Tibial artery (tissue), 4 donors: ENCODE measurements at regions not wholly inside any gene's neighbourhood (a gene's known extent, or its start where the extent isn't known, plus 50 kb on each side); places are given as distances from the start of the nearest gene placed in this dataset.

ENCODE experiments used
- DNase-seq, 2 donors: peaks; one replicate each; pipeline ENCODE4 v3.0.0-alpha.2; 2019
- H3K27ac ChIP-seq, 2 donors: fragments of 200-600 bp; sonication (generic) in 1 of 2; 1 replicate in 1 of 2; 2 replicates in 1 of 2; pipeline ENCODE4 v1.5.1; 2018 to 2019; ENCODE audit warnings: mild to moderate bottlenecking in 1 of 2
- H3K27me3 ChIP-seq, 2 donors: fragments of 200-600 bp; sonication (generic) in 1 of 2; one replicate each; pipeline versions ENCODE4 v1.5.1 to v1.6.0; 2016 to 2019
- H3K36me3 ChIP-seq, 3 donors: fragments of 200-600 bp; sonication (generic) in 2 of 3; one replicate each; pipeline ENCODE4 v1.5.1; 2016 to 2019; ENCODE audit warnings: mild to moderate bottlenecking in 2 of 3
- H3K4me1 ChIP-seq, 4 donors: fragments of 200-600 bp; sonication (generic) in 2 of 4; 1 replicate in 3 of 4; 2 replicates in 1 of 4; pipeline ENCODE4 v1.5.1; 2016 to 2019
- H3K4me3 ChIP-seq, 2 donors: fragments of 200-600 bp; sonication (generic) in 1 of 2; 1 replicate in 1 of 2; 2 replicates in 1 of 2; pipeline ENCODE4 v1.5.1; 2018 to 2019; ENCODE audit warnings: mild to moderate bottlenecking in 2 of 2
- H3K9me3 ChIP-seq, 3 donors: fragments of 200-600 bp; sonication (generic) in 1 of 3; one replicate each; pipeline ENCODE4 v1.5.1; 2016 to 2019
- CTCF ChIP-seq, 2 experiments: fragments of 200-600 bp in 1 of 2; fragments of 450-650 bp in 1 of 2; IDR thresholded peaks; one replicate each; pipeline ENCODE4 v1.5.1; 2017 to 2019; ENCODE audit warnings: antibody characterized with exemption in 2 of 2, mild to moderate bottlenecking in 1 of 2, moderate library complexity in 1 of 2
- intact Hi-C: fragments of 100-400 bp; cut with DNase I; formaldehyde crosslinking; loops from one replicate; pipeline ENCODE4 v1.15.0; 2023; ENCODE audit warnings: low total_unique reads

DNA sequence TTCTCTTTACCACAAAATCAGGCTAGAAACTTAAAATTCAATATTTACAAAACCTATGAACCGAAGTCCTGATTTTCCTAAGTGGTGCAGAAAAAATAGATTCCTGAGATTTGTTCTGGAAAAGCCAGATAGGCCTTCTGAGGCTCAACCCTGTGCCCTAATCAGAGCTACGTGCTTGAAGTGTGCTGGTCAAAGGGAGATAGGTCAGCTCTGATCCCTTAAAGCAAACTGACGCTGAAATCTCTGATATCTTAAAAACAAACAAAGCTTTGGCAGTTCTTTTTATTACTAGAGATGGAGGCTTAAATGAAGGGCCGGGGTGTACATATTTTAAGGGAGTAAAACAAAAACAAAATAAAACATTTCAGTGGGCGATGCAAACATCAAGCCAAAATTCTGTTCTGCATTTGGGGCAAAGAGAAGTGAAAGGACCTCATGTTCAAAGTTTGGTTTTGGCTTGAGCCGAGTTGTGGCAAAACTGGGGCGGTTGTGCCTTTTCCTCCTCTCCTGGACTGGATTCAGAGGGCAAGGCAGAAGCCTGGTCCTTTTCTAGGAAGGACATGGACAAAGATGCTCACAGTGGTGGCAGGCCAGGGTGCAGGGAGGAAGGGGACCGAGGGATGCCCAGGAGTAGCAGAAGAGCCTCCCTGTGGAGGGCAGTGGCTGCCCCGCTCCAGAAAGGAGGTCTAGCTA is 295.0 kb downstream of the CDCA7 start:
- DNase-seq: no peak
- Histone ChIP-seq H3K4me1 (peaks cover 0 to 5% (median 1%) of the 10 kb centered on the region in 4 donors), H3K9me3 (no peaks in the 10 kb centered on the region), H3K27me3 (no peaks in the 10 kb centered on the region), H3K36me3 (no peaks in the 10 kb centered on the region), H3K27ac (peak overlapping the region in 1 of 2 donors; percentile 49), H3K4me3 (no peak overlapping the region)
- no peak for TF ChIP-seq CTCF (IDR thresholded peaks at IDR 0.05)
- intact Hi-C loops: no loop called here

- TF ChIP-seq CTCF (IDR thresholded peaks at IDR 0.05): no peak
- Histone ChIP-seq H3K9me3 (no peaks in the 10 kb centered on the region), H3K4me1 (peaks cover 0 to 5% (median 1%) of the 10 kb centered on the region in 4 donors), H3K27ac (no peak overlapping the region), H3K27me3 (no peaks in the 10 kb centered on the region), H3K4me3 (no peak overlapping the region), H3K36me3 (no peaks in the 10 kb centered on the region)
- DNase-seq: no peak
- intact Hi-C loops: no loop called here
Measured at GRCh38 chr2:173651891-173652290, 297.2 kb downstream of the CDCA7 start.

- Histone ChIP-seq H3K4me3 (no peak overlapping the region), H3K9me3 (no peaks in the 10 kb centered on the region), H3K27ac (no peak overlapping the region), H3K4me1 (peaks cover 0 to 5% (median 1%) of the 10 kb centered on the region in 4 donors), H3K27me3 (no peaks in the 10 kb centered on the region), H3K36me3 (no peaks in the 10 kb centered on the region)
- no peak for DNase-seq
- intact Hi-C loops: no loop called here
- no peak for TF ChIP-seq CTCF (IDR thresholded peaks at IDR 0.05)
Measured at GRCh38 chr2:173652311-173652710, 297.6 kb downstream of the CDCA7 start.

GRCh38 chr2:173652767-173653431 is 298.2 kb downstream of the CDCA7 start:
- no peak overlapping the region for H3K27ac ChIP-seq
- DNase-seq: no peak
- H3K9me3 ChIP-seq: no peaks in the 10 kb centered on the region
- H3K4me1 ChIP-seq: peaks cover 0 to 5% (median 1%) of the 10 kb centered on the region in 4 donors
- no peak overlapping the region for H3K4me3 ChIP-seq
- no peaks in the 10 kb centered on the region for H3K36me3 ChIP-seq
- H3K27me3 ChIP-seq: no peaks in the 10 kb centered on the region
- intact Hi-C loops: no loop called here
- TF ChIP-seq CTCF (IDR thresholded peaks at IDR 0.05): no peak

GRCh38 chr2:173653432-173653805 is 298.7 kb downstream of the CDCA7 start:
- intact Hi-C loops: no loop called here
- no peak overlapping the region for H3K4me3 ChIP-seq
- DNase-seq: no peak
- no peak overlapping the region for H3K27ac ChIP-seq
- H3K36me3 ChIP-seq: no peaks in the 10 kb centered on the region
- no peaks in the 10 kb centered on the region for H3K9me3 ChIP-seq
- H3K27me3 ChIP-seq: no peaks in the 10 kb centered on the region
- TF ChIP-seq CTCF (IDR thresholded peaks at IDR 0.05): no peak
- H3K4me1 ChIP-seq: peaks cover 0 to 5% (median 1%) of the 10 kb centered on the region in 4 donors
